ENCODE measurements at regions not wholly inside any gene's neighbourhood (a gene's known extent, or its start where the extent isn't known, plus 50 kb on each side); places are given as distances from the start of the nearest gene placed in this dataset.

DNA sequence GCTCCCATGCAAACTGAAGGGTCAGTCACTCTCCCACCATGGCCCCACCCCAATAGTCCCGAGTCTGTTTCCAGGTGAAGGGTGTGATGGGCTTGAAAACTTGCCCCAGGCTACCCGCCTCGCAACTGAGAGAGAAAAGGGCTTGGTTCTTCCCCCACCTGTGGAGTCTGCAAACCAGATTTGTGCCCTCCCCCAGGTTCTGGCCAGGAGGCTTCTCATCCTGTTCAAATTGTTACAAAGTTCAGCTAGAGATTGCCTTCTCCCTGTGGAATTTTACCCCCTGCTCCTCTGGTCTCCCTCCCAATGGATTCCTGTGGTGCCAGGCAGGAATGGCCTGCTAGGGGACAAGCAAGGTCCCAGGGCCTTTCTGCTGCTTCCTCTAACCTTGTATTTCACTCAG is 93.1 kb upstream of the ACO1 start:
- POLR2A ChIA-PET, result no interaction called here

GRCh38 chr9:32292611-32293010 is 91.8 kb upstream of the ACO1 start:
- DNase-seq, result no peak
- no TSS peak for BruUV-seq (replicated peaks)
- no peaks in the 10 kb centered on the region for H3K9me3 ChIP-seq
- H3K4me1 Mint-ChIP-seq (ENCODE audit: low read depth, unreplicated experiment), result no peaks in the 10 kb centered on the region
- H3K36me3 ChIP-seq (ENCODE audit: control insufficient read depth, insufficient read depth, low read length), result no peaks in the 10 kb centered on the region
- peaks cover 8% of the 10 kb centered on the region for H3K27me3 Mint-ChIP-seq (ENCODE audit: insufficient read depth, unreplicated experiment)
- H3K27me3 ChIP-seq (replicated peaks; ENCODE audit: control insufficient read depth, insufficient read depth, low read length), result no peaks in the 10 kb centered on the region
- no peaks in the 10 kb centered on the region for H3K9me3 Mint-ChIP-seq (ENCODE audit: unreplicated experiment)
- intact Hi-C loops (cut with micrococcal nuclease; ENCODE audit: unreplicated experiment), result no loop called here
- H3K36me3 Mint-ChIP-seq (ENCODE audit: insufficient read depth, unreplicated experiment), result no peaks in the 10 kb centered on the region
- no peak overlapping the region for H3K27ac Mint-ChIP-seq (ENCODE audit: unreplicated experiment)
- POLR2A ChIA-PET, result no interaction called here
- no peak overlapping the region for H3K4me3 ChIP-seq (ENCODE audit: low read depth, low read length)
- CTCF ChIA-PET, result no interaction called here
- no peak overlapping the region for H3K4me3 Mint-ChIP-seq (ENCODE audit: unreplicated experiment)
- H3K4me1 ChIP-seq, result no peaks in the 10 kb centered on the region
- TF ChIP-seq, protein P1, sequence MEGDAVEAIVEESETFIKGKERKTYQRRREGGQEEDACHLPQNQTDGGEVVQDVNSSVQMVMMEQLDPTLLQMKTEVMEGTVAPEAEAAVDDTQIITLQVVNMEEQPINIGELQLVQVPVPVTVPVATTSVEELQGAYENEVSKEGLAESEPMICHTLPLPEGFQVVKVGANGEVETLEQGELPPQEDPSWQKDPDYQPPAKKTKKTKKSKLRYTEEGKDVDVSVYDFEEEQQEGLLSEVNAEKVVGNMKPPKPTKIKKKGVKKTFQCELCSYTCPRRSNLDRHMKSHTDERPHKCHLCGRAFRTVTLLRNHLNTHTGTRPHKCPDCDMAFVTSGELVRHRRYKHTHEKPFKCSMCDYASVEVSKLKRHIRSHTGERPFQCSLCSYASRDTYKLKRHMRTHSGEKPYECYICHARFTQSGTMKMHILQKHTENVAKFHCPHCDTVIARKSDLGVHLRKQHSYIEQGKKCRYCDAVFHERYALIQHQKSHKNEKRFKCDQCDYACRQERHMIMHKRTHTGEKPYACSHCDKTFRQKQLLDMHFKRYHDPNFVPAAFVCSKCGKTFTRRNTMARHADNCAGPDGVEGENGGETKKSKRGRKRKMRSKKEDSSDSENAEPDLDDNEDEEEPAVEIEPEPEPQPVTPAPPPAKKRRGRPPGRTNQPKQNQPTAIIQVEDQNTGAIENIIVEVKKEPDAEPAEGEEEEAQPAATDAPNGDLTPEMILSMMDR (IDR thresholded peaks at IDR 0.05; ENCODE audit: insufficient read depth in 1 of 2, low read depth in 1 of 2, low read length in 1 of 2, severe bottlenecking in 1 of 2, unreplicated experiment in 1 of 2), result no peak

More for the DNA sequence above, 93.1 kb upstream of the ACO1 start:
- Mint-ChIP-seq H3K27ac (ENCODE audit: unreplicated experiment) (no peak overlapping the region), H3K4me1 (ENCODE audit: low read depth, unreplicated experiment) (no peaks in the 10 kb centered on the region), H3K27me3 (ENCODE audit: insufficient read depth, unreplicated experiment) (peaks cover 8% of the 10 kb centered on the region), H3K36me3 (ENCODE audit: insufficient read depth, unreplicated experiment) (no peaks in the 10 kb centered on the region), H3K9me3 (ENCODE audit: unreplicated experiment) (no peaks in the 10 kb centered on the region), H3K4me3 (ENCODE audit: unreplicated experiment) (no peak overlapping the region)
- CTCF ChIA-PET, result no interaction called here
- intact Hi-C loops (cut with micrococcal nuclease; ENCODE audit: unreplicated experiment), result no loop called here
- H3K4me1 ChIP-seq, result no peaks in the 10 kb centered on the region
- H3K9me3 ChIP-seq, result no peaks in the 10 kb centered on the region
- H3K36me3 ChIP-seq (ENCODE audit: control insufficient read depth, insufficient read depth, low read length), result no peaks in the 10 kb centered on the region
- DNase-seq, result no peak
- no peaks in the 10 kb centered on the region for H3K27me3 ChIP-seq (replicated peaks; ENCODE audit: control insufficient read depth, insufficient read depth, low read length)
- no peak overlapping the region for H3K4me3 ChIP-seq (ENCODE audit: low read depth, low read length)
- TF ChIP-seq, protein P1 (IDR thresholded peaks at IDR 0.05; ENCODE audit: insufficient read depth in 1 of 2, low read depth in 1 of 2, low read length in 1 of 2, severe bottlenecking in 1 of 2, unreplicated experiment in 1 of 2), result no peak
- no TSS peak for BruUV-seq (replicated peaks)

- intact Hi-C loops (cut with micrococcal nuclease; ENCODE audit: unreplicated experiment), result no loop called here
- BruUV-seq (replicated peaks), result no TSS peak
- TF ChIP-seq, protein P1 (IDR thresholded peaks at IDR 0.05; ENCODE audit: insufficient read depth in 1 of 2, low read depth in 1 of 2, low read length in 1 of 2, severe bottlenecking in 1 of 2, unreplicated experiment in 1 of 2), result no peak
- Histone ChIP-seq H3K36me3 (ENCODE audit: control insufficient read depth, insufficient read depth, low read length) (no peaks in the 10 kb centered on the region), H3K27me3 (replicated peaks; ENCODE audit: control insufficient read depth, insufficient read depth, low read length) (no peaks in the 10 kb centered on the region), H3K4me3 (ENCODE audit: low read depth, low read length) (no peak overlapping the region), H3K9me3 (no peaks in the 10 kb centered on the region), H3K4me1 (no peaks in the 10 kb centered on the region)
- H3K4me3 Mint-ChIP-seq (ENCODE audit: unreplicated experiment), result no peak overlapping the region
- CTCF ChIA-PET, result no interaction called here
- H3K4me1 Mint-ChIP-seq (ENCODE audit: low read depth, unreplicated experiment), result no peaks in the 10 kb centered on the region
- H3K9me3 Mint-ChIP-seq (ENCODE audit: unreplicated experiment), result no peaks in the 10 kb centered on the region
- H3K27me3 Mint-ChIP-seq (ENCODE audit: insufficient read depth, unreplicated experiment), result peaks cover 8% of the 10 kb centered on the region
- POLR2A ChIA-PET, result interaction anchor here (0.6 kb wide), 1 partner anchor 49 kb away, joined by 3 read pairs; no protein-coding TSS in a partner anchor
- DNase-seq, result no peak
- no peaks in the 10 kb centered on the region for H3K36me3 Mint-ChIP-seq (ENCODE audit: insufficient read depth, unreplicated experiment)
- no peak overlapping the region for H3K27ac Mint-ChIP-seq (ENCODE audit: unreplicated experiment)
These were observed 91.4 kb upstream of the ACO1 start for GRCh38 chr9:32293091-32293490.
